Mesenchymal stem cell (in vitro differentiated cells and primary cell): ENCODE measurements at regions not wholly inside any gene's neighbourhood (a gene's known extent, or its start where the extent isn't known, plus 50 kb on each side); places are given as distances from the start of the nearest gene placed in this dataset.

Experiments used
- DNase-seq: peaks from one replicate; pipeline ENCODE4 v3.0.0-alpha.2; 2013
- H2AFZ ChIP-seq: one replicate; pipeline ENCODE4 v1.6.1; 2013; ENCODE audit warnings: low read depth, mild to moderate bottlenecking, control low read depth, inconsistent platforms, low read length, moderate library complexity
- H2AK5ac ChIP-seq: 2 replicates; pipeline ENCODE4 v1.6.1; 2013; ENCODE audit warnings: low read length, moderate library complexity, mild to moderate bottlenecking, inconsistent platforms; ENCODE audit not compliant: severe bottlenecking
- H2BK120ac ChIP-seq: one replicate; pipeline ENCODE4 v1.6.1; 2013; ENCODE audit warnings: low read depth, mild to moderate bottlenecking, inconsistent platforms, low read length, moderate library complexity
- H2BK12ac ChIP-seq, 2 experiments: one replicate each; pipeline ENCODE4 v1.6.1; 2013; ENCODE audit warnings: inconsistent platforms in 2 of 2, low read length in 2 of 2, mild to moderate bottlenecking in 2 of 2, moderate library complexity in 2 of 2, control low read depth in 1 of 2
- H2BK15ac ChIP-seq: one replicate; pipeline ENCODE4 v1.6.1; 2013; ENCODE audit warnings: mild to moderate bottlenecking, low read depth, inconsistent platforms; ENCODE audit not compliant: poor library complexity, severe bottlenecking
- H2BK5ac ChIP-seq: 2 replicates; pipeline ENCODE4 v1.6.1; 2013; ENCODE audit warnings: low read depth, mild to moderate bottlenecking, low read length, control low read depth, inconsistent platforms; ENCODE audit not compliant: poor library complexity, severe bottlenecking
- H3K14ac ChIP-seq, 2 experiments: one replicate each; pipeline ENCODE4 v1.6.1; 2013; ENCODE audit warnings: inconsistent platforms in 2 of 2, low read length in 2 of 2, control low read depth in 1 of 2, mild to moderate bottlenecking in 1 of 2, moderate library complexity in 1 of 2
- H3K18ac ChIP-seq, 2 experiments: one replicate each; pipeline ENCODE4 v1.6.1; 2013; ENCODE audit warnings: inconsistent platforms in 2 of 2, low read length in 2 of 2, control low read depth in 1 of 2, low read depth in 1 of 2, mild to moderate bottlenecking in 1 of 2
- H3K23ac ChIP-seq, 2 experiments: one replicate each; pipeline ENCODE4 v1.6.1; 2013; ENCODE audit warnings: inconsistent platforms in 2 of 2, low read length in 2 of 2, mild to moderate bottlenecking in 2 of 2, moderate library complexity in 2 of 2, control low read depth in 1 of 2
- H3K27ac ChIP-seq: 2 replicates; pipeline ENCODE4 v1.5.1; 2013; ENCODE audit warnings: mild to moderate bottlenecking, moderate library complexity, low read length, control low read depth, inconsistent platforms; ENCODE audit not compliant: poor library complexity, severe bottlenecking
- H3K27me3 ChIP-seq, 2 experiments: 2 replicates each; pipeline versions ENCODE4 v1.6.1 to v1.7.0; 2013; ENCODE audit warnings: low read length in 2 of 2, mild to moderate bottlenecking in 2 of 2, moderate library complexity in 2 of 2, control low read depth in 1 of 2, inconsistent platforms in 1 of 2; ENCODE audit not compliant: control insufficient read depth in 1 of 2, insufficient read depth in 1 of 2
- H3K36me3 ChIP-seq, 2 experiments: 2 replicates each; pipeline versions ENCODE4 v1.6.1 to v1.7.0; 2013; ENCODE audit warnings: low read length in 2 of 2, control low read depth in 1 of 2, inconsistent platforms in 1 of 2, low read depth in 1 of 2, mild to moderate bottlenecking in 1 of 2; ENCODE audit not compliant: insufficient read depth in 2 of 2, control insufficient read depth in 1 of 2
- H3K4ac ChIP-seq, 2 experiments: one replicate each; pipeline ENCODE4 v1.6.1; 2013; ENCODE audit warnings: inconsistent platforms in 2 of 2, low read length in 2 of 2, mild to moderate bottlenecking in 2 of 2, moderate library complexity in 2 of 2, control low read depth in 1 of 2, low read depth in 1 of 2
- H3K4me1 ChIP-seq: 2 replicates; pipeline ENCODE4 v1.6.1; 2013; ENCODE audit warnings: low read depth, low read length, control low read depth; ENCODE audit not compliant: control insufficient read depth, insufficient read depth
- H3K4me2 ChIP-seq: 2 replicates; pipeline ENCODE4 v1.6.1; 2013; ENCODE audit warnings: low read length, mild to moderate bottlenecking, inconsistent platforms; ENCODE audit not compliant: poor library complexity, severe bottlenecking
- H3K4me3 ChIP-seq, 2 experiments: 2 replicates each; pipeline versions ENCODE4 v1.5.1 to v1.7.0; 2013; ENCODE audit warnings: low read length in 2 of 2, mild to moderate bottlenecking in 2 of 2, control low read depth in 1 of 2, low read depth in 1 of 2; ENCODE audit not compliant: insufficient read depth in 1 of 2
- H3K79me1 ChIP-seq: replicated peaks from 2 replicates; pipeline ENCODE4 v1.6.1; 2013; ENCODE audit warnings: mild to moderate bottlenecking, control low read depth, low read length, inconsistent platforms; ENCODE audit not compliant: poor library complexity, severe bottlenecking
- H3K9ac ChIP-seq: 2 replicates; pipeline ENCODE4 v1.7.0; 2013; ENCODE audit warnings: mild to moderate bottlenecking, low read length, moderate library complexity
- H3K9me3 ChIP-seq: 2 replicates; pipeline ENCODE4 v1.7.0; 2013; ENCODE audit warnings: mild to moderate bottlenecking, low read length; ENCODE audit not compliant: control insufficient read depth
- H4K8ac ChIP-seq: one replicate; pipeline ENCODE4 v1.6.1; 2013; ENCODE audit warnings: inconsistent platforms, mild to moderate bottlenecking, low read length, moderate library complexity
- H4K91ac ChIP-seq: one replicate; pipeline ENCODE4 v1.6.1; 2013; ENCODE audit warnings: mild to moderate bottlenecking, low read length, inconsistent platforms
- WGBS: methylation state at CpG from one replicate; pipeline ENCODE4 v1.1.7; 2013; ENCODE audit warnings: mixed read lengths; 5-methylcytosine and 5-hydroxymethylcytosine counted together

DNA sequence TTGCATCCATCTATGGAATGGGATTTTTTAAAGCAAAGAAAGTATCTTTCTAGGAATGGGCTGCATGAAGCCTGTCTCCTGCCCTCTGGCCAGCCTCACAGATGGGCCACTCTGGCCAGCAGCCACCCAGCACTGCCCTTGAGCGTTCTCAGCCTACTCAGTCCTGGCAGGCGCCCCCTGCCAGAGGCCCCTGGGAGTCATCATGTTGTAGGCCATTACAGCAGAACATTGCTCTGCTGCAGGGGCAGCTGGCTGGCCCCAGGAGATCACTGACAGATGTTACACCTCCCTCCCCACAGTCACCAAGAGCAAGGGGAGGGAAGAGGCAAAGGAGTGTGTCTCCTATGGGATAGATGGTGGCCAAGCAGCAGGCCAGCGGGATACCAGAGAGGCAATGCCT lies 363.7 kb downstream of the NXPE2 start:
- Histone ChIP-seq H3K23ac (no peak overlapping the region), H3K9ac (no peak overlapping the region), H3K4me2 (no peak overlapping the region), H3K14ac (peak overlapping the region in 1 of 2 experiments; percentile 53), H3K9me3 (no peaks in the 10 kb centered on the region), H3K4me3 (no peak overlapping the region), H2BK15ac (no peak overlapping the region), H3K27ac (no peak overlapping the region), H4K91ac (no peak overlapping the region), H3K4me1 (no peaks in the 10 kb centered on the region), H3K4ac (no peak overlapping the region), H2AK5ac (no peak overlapping the region), H4K8ac (no peak overlapping the region), H3K18ac (no peak overlapping the region), H2AFZ (no peak overlapping the region), H3K27me3 (no peaks in the 10 kb centered on the region), H3K36me3 (no peaks in the 10 kb centered on the region), H3K79me1 (no peaks in the 10 kb centered on the region), H2BK12ac (no peak overlapping the region), H2BK5ac (no peak overlapping the region), H2BK120ac (no peak overlapping the region)
- DNase-seq: no peak
- 25% methylated on average over 2 of the region's 3 CpGs for WGBS

DNA sequence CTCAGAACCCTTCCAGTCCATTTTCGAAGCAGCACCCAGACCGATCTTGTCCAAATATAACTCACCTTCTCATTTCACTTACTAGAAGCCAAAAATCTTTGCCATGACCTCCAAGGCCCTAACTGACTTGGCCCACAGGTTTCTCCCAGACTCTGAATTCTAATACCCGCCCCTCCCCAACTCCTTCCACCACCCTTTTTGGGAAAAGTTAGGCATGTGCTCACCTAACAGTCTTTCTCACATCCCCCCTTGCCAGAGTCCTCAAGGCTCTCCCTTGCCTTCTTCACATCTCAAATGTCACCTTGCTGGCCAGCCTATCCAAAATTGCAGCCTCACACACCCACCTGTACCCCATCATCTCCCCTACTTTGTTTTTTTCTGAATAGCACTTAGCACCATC lies 369.3 kb downstream of the NXPE2 start:
- Histone ChIP-seq H3K14ac (no peak overlapping the region), H3K4me2 (no peak overlapping the region), H2BK12ac (no peak overlapping the region), H3K27me3 (peaks cover 0 to 12% of the 10 kb centered on the region in 2 experiments), H4K91ac (no peak overlapping the region), H4K8ac (no peak overlapping the region), H3K4ac (no peak overlapping the region), H2BK120ac (no peak overlapping the region), H3K23ac (no peak overlapping the region), H3K9me3 (no peaks in the 10 kb centered on the region), H2AK5ac (no peak overlapping the region), H2BK15ac (peak overlapping the region; percentile 12), H3K18ac (no peak overlapping the region), H2AFZ (no peak overlapping the region), H2BK5ac (no peak overlapping the region), H3K79me1 (no peaks in the 10 kb centered on the region), H3K4me1 (no peaks in the 10 kb centered on the region), H3K9ac (no peak overlapping the region), H3K4me3 (no peak overlapping the region), H3K27ac (no peak overlapping the region), H3K36me3 (no peaks in the 10 kb centered on the region)
- WGBS: 84% methylated on average over 3 of the region's 3 CpGs
- no peak for DNase-seq

DNA sequence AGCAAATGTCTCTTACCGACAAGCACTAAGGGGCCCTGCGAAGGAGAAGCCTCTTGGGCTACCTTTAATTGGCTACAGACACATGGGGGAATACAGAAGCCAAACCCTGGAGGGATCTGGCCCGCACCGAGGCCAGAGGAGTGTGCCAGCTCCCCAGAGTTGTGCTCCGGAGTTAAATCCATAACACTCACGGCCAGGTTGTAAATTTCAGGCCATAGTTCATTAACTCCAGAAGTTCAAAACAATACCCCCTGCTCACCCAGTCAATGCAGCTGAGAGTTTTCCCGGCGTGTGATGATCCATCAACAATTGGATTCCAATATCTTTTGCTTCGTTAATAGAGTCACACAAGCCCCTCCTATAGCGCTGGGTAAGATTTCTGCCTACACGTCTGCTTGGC lies 371.5 kb downstream of the NXPE2 start:
- no peak overlapping the region for H3K4me3 ChIP-seq

DNA sequence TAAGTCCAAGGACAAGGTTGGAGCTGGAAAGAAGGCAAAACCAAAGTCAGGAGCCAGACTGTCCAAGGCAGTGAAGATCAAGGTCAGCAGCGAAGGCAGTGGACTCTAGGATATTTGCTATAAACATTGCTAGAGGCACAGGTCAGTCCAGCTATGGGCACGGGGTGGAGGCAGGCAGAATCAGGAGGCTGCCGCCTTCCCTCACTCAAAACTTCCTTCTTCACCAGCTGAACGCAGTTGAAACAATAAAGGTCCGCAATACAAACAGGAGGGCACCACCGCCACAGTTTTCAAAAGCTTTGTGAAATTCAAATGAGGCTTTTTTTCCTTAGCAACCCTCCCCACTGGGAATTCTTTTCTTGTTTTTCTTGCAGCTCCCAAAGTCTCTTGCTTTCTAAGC lies 372.4 kb downstream of the NXPE2 start:
- no peak overlapping the region for H2AFZ ChIP-seq
- no peak overlapping the region for H3K4me2 ChIP-seq
- H2BK120ac ChIP-seq: no peak overlapping the region
- no peaks in the 10 kb centered on the region for H3K4me1 ChIP-seq
- no peak overlapping the region for H2BK5ac ChIP-seq
- H3K36me3 ChIP-seq: no peaks in the 10 kb centered on the region
- 69% methylated on average over 6 of the region's 6 CpGs for WGBS
- H2BK12ac ChIP-seq: no peak overlapping the region
- H3K9ac ChIP-seq: no peak overlapping the region
- H3K14ac ChIP-seq: no peak overlapping the region
- H3K27ac ChIP-seq: no peak overlapping the region
- DNase-seq: no peak
- H3K4me3 ChIP-seq: no peak overlapping the region
- H2AK5ac ChIP-seq: no peak overlapping the region
- no peak overlapping the region for H3K18ac ChIP-seq
- H3K79me1 ChIP-seq: no peaks in the 10 kb centered on the region
- peaks cover 10% of the 10 kb centered on the region for H3K9me3 ChIP-seq
- H4K8ac ChIP-seq: no peak overlapping the region
- no peak overlapping the region for H4K91ac ChIP-seq
- no peak overlapping the region for H3K4ac ChIP-seq
- no peak overlapping the region for H3K23ac ChIP-seq
- no peak overlapping the region for H2BK15ac ChIP-seq
- peaks cover 0 to 12% of the 10 kb centered on the region in 2 experiments for H3K27me3 ChIP-seq

More for the DNA sequence above, 371.5 kb downstream of the NXPE2 start:
- H4K91ac ChIP-seq: no peak overlapping the region
- 87% methylated on average over 11 of the region's 11 CpGs for WGBS
- no peak overlapping the region for H2AK5ac ChIP-seq
- no peak overlapping the region for H3K23ac ChIP-seq
- DNase-seq: no peak
- no peak overlapping the region for H2BK5ac ChIP-seq
- no peak overlapping the region for H3K4me2 ChIP-seq
- no peak overlapping the region for H2AFZ ChIP-seq
- H3K4ac ChIP-seq: no peak overlapping the region
- no peak overlapping the region for H3K9ac ChIP-seq
- no peak overlapping the region for H4K8ac ChIP-seq
- H2BK15ac ChIP-seq: no peak overlapping the region
- H3K9me3 ChIP-seq: peaks cover 9% of the 10 kb centered on the region
- no peaks in the 10 kb centered on the region for H3K36me3 ChIP-seq
- no peak overlapping the region for H2BK12ac ChIP-seq
- H3K4me1 ChIP-seq: no peaks in the 10 kb centered on the region
- H3K79me1 ChIP-seq: no peaks in the 10 kb centered on the region
- no peak overlapping the region for H3K14ac ChIP-seq
- peaks cover 0 to 12% of the 10 kb centered on the region in 2 experiments for H3K27me3 ChIP-seq
- no peak overlapping the region for H3K27ac ChIP-seq
- no peak overlapping the region for H3K18ac ChIP-seq
- no peak overlapping the region for H2BK120ac ChIP-seq
